Activated T-cell treated with anti-CD3 and anti-CD28 coated beads for 24 hours (primary cell): ENCODE measurements at regions not wholly inside any gene's neighbourhood (a gene's known extent, or its start where the extent isn't known, plus 50 kb on each side); places are given as distances from the start of the nearest gene placed in this dataset.
"Not testable (repeated sequence)": the region's sequence is repeated elsewhere in the genome, so short reads cannot be mapped to it uniquely, and the experiment has no call there.

Experiments used
- DNase-seq: peaks from one replicate; pipeline ENCODE4 v3.0.0-alpha.2; 2020; ENCODE audit warnings: low read depth

- no peak for DNase-seq
Measured at GRCh38 chr5:7080501-7080900, 315.4 kb upstream of the ADCY2 start.

- DNase-seq: no peak
Measured at GRCh38 chr5:7087719-7088297, 308.1 kb upstream of the ADCY2 start.

GRCh38 chr5:7088849-7089248, 307.1 kb upstream of the ADCY2 start:
- DNase-seq: no peak

GRCh38 chr5:7094626-7095025, 301.3 kb upstream of the ADCY2 start:
- DNase-seq: no peak

GRCh38 chr5:7096294-7096693, 299.6 kb upstream of the ADCY2 start:
- no peak for DNase-seq

GRCh38 chr5:7105358-7105757, 290.6 kb upstream of the ADCY2 start:
- no peak for DNase-seq

- no peak for DNase-seq
Measured at GRCh38 chr5:7117961-7118360, 278.0 kb upstream of the ADCY2 start.

- no peak for DNase-seq
Measured at GRCh38 chr5:7131680-7132079, 264.3 kb upstream of the ADCY2 start.

GRCh38 chr5:7146886-7147285, 249.1 kb upstream of the ADCY2 start:
- DNase-seq: no peak

GRCh38 chr5:7157083-7157482, 238.9 kb upstream of the ADCY2 start:
- no peak for DNase-seq

GRCh38 chr5:7169240-7169878, 226.6 kb upstream of the ADCY2 start:
- no peak for DNase-seq

GRCh38 chr5:7170785-7171184, 225.2 kb upstream of the ADCY2 start:
- DNase-seq: not testable (repeated sequence)

- DNase-seq: no peak
Measured at GRCh38 chr5:7179364-7179763, 216.6 kb upstream of the ADCY2 start.

GRCh38 chr5:7181841-7182240, 214.1 kb upstream of the ADCY2 start:
- DNase-seq: no peak

GRCh38 chr5:7185742-7186141, 210.2 kb upstream of the ADCY2 start:
- DNase-seq: no peak

- no peak for DNase-seq
Measured at GRCh38 chr5:7186818-7187217, 209.1 kb upstream of the ADCY2 start.

GRCh38 chr5:7190712-7191250, 205.2 kb upstream of the ADCY2 start:
- DNase-seq: no peak

GRCh38 chr5:7192016-7192415, 203.9 kb upstream of the ADCY2 start:
- no peak for DNase-seq

- no peak for DNase-seq
Measured at GRCh38 chr5:7202846-7203245, 193.1 kb upstream of the ADCY2 start.

- no peak for DNase-seq
Measured at GRCh38 chr5:7207979-7208378, 188.0 kb upstream of the ADCY2 start.

GRCh38 chr5:7208938-7209337, 187.0 kb upstream of the ADCY2 start:
- DNase-seq: no peak

- no peak for DNase-seq
Measured at GRCh38 chr5:7209658-7210057, 186.3 kb upstream of the ADCY2 start.

- no peak for DNase-seq
Measured at GRCh38 chr5:7210549-7210948, 185.4 kb upstream of the ADCY2 start.

- no peak for DNase-seq
Measured at GRCh38 chr5:7213525-7213924, 182.4 kb upstream of the ADCY2 start.
